GM18868 (cell line): ENCODE measurements at regions not wholly inside any gene's neighbourhood (a gene's known extent, or its start where the extent isn't known, plus 50 kb on each side); places are given as distances from the start of the nearest gene placed in this dataset.
A peak's percentile ranks its signal among the peaks of the same experiment; 100 is the strongest.
"Not testable (repeated sequence)": the region's sequence is repeated elsewhere in the genome, so short reads cannot be mapped to it uniquely, and the experiment has no call there.

Source experiments
- ATAC-seq: cut with Tn5 transposase; IDR thresholded peaks from one replicate; pipeline ENCODE4 v1.9.1; 2021; ENCODE audit warnings: mild to moderate bottlenecking, moderate library complexity; ENCODE audit not compliant: unreplicated experiment

- no peak for ATAC-seq
These were observed 122.7 kb downstream of the FAM53A start for GRCh38 chr4:1561286-1561990.

DNA sequence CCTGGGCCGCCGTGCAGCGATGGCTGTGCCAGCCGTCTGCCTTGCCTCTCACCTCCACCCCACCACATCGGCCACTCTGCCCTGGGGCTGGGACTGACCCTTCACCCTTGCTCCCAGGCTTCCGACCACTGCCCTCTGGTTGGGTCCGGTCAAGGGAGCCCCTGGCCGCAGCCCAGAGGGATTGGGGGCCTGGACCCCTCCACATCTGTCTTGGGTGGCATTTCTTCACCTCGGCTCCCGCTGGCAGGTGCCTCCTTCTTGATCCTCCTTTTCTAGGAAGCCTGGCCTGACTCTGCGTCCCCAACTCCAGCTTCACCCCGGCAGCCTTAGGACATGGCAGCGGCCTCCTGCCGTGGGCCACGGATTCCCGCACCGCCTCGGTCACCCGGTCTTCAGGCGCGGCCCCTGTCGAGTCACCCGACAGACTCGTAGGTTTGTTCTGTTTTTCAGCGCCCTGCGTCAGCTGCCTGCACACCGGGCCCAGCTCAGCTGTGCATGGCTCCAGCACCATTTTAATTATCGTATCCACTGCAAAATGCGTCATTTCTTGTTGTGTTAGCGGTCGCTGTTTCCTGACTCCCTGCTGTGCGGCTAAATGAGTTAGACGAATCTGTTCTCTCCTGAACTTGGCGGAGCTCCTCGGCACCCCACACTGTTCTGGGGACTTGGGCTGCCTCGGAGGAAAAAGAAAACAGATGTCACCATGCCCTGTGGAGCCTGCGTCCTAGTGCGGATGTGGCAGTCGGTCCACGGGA, 124.0 kb downstream of the FAM53A start:
- ATAC-seq: no peak

- no peak for ATAC-seq
These were observed 125.9 kb downstream of the FAM53A start for GRCh38 chr4:1558205-1558604.

DNA sequence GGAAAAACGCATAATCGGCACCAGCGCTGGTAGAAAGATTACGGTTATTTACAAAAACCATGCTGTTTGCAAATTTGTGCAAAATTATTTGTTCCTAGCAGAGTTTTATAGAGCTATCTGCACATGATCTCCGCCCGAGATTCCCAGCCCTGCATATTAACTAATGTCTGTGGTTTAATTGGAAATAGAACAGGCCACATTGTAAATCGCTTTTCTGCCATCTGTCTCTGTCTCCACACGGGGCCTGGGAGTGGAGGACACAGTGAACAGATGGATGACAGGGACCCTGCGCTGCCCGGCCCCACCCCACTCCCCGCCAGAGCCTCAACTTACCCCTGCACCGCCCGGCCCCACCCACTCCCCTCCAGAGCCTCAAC, 126.9 kb downstream of the FAM53A start:
- ATAC-seq: no peak

DNA sequence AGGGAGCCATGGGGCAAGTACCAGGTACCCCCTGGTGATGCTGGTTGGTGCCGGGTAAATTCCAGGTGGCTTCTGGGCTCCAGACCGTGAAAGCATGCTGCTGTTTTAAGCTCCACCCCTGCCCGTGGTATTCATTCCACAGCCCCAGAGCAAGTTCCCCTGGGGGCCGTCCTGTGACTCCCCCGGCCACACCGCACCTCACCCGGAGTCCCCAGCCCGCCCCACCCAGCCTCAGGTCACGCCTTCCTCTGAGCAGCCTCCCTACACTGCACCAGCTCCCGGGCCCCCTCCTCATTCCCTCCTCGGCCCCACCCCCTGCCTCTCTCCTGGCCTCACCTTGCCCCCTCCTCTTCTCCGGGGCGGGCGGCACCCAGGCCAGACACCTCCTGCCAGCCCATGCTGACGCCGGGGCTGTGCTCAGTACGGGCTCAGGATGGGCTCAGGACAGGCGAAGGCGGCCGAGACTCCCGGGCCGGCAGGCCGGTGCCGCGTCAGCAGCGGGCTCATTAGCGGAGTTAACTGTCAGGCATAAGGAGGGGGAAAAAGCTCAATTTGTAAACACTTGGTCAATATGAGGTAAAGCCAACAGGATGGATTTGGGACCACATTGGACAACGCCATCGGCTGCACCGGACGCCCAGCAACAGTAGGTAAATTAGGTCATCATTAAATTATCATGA, 127.4 kb downstream of the FAM53A start:
- no peak for ATAC-seq

GRCh38 chr4:1554876-1555265, 129.2 kb downstream of the FAM53A start:
- ATAC-seq: no peak

GRCh38 chr4:1554246-1554875, 129.8 kb downstream of the FAM53A start:
- no peak for ATAC-seq

DNA sequence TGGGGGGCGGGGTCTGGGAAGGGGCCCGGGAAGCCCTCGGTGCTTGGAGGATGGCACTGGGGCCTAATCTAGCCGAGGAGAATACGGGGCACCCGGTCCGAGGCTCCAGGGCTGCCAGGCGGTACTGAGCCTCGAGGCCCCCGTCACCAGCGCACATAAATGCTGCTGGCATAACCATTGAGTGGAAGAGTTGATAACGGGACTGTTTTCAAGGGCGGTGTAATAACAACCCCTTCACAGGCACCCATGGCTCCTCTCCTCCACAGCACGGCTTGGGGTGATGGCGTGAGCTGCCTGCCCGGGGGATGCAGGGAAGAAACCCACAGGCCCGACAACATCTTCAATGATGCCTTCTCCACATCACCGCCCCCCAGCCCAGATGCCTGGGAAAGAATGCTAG, 130.7 kb downstream of the FAM53A start:
- ATAC-seq: no peak

DNA sequence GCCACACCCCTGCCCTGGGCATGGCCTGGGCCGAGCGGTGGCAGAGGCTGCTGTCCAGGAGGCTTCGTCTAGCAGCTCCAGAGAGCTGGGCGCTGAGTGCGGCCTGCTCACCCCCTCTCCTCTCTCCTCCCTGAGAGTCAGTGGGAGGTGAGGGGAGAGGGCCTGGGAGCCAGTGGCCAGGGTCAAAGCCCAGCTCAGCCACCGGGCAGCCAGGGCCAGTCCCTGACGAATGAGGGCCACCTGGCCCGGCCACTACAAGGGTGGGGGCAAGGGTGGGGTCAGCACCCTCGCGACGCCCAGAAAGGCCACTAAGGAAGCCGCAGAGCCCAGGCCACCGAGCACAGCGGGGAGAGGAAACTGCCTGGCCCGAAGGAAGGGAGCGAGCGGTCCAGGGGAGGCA, 131.7 kb downstream of the FAM53A start:
- ATAC-seq: no peak

- ATAC-seq: no peak
These were observed 132.9 kb downstream of the FAM53A start for GRCh38 chr4:1551211-1551610.

- ATAC-seq: no peak
These were observed 133.7 kb downstream of the FAM53A start for GRCh38 chr4:1550122-1551070.

DNA sequence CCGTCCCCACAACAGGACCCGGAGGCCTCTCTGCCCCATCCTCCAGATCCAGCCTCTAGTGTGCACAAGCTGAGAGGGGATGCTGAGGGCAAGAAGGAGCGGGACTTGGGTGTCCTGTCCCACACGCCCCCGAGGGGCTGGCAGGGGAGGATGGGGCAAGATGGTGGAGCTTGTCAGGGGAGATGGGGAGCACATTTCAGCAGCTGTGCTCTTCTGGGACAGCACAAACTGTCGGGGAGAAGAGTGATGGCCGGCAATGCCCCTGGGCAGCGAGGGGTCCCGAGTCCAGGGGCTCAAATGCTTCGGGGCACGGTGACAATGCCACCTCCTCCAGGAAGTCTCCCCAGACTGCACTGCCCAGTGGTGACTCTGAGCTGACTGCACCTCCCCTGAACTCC, 134.5 kb downstream of the FAM53A start:
- no peak for ATAC-seq

DNA sequence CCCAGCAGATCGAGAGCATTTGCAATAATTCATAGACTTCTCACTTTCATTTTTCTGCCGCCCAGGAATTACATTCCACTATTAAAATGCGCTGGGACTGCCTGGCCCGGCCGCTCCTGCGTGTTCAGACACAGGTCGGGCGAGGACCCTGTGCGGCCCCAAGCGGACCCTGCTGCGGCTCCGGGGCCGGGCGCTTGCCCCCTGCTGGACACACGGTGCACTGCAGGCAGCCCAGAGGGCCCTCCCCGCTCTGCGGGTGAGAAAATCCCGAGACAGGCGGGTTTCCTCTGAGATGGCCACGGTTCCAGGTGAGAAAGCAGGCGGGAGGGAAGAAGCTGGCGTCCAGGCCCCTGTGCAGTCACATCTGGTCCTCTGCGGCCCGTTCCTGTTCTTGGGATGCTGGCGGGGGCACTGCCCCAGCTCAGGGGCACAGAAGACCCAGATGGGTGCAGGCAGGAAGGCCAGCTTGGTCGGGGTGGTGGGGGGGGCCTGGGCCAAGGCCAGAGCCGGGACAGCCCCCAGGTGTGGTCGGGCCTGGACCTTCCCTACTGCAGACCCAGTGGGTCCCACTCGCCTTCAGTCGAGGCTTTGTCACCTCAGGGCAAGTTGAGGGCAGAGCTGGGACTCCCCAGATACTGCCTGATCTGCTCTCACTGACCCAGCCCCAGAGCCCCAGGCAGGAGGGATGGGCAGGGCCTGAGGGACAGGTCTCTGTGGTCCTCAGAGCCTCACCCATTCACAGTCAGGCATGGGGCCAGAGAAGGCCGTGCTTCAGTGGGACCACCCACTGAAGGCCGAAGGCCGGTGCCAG, 135.1 kb downstream of the FAM53A start:
- peak; percentile 61 for ATAC-seq

- ATAC-seq: no peak
These were observed 136.0 kb downstream of the FAM53A start for GRCh38 chr4:1547856-1548826.

DNA sequence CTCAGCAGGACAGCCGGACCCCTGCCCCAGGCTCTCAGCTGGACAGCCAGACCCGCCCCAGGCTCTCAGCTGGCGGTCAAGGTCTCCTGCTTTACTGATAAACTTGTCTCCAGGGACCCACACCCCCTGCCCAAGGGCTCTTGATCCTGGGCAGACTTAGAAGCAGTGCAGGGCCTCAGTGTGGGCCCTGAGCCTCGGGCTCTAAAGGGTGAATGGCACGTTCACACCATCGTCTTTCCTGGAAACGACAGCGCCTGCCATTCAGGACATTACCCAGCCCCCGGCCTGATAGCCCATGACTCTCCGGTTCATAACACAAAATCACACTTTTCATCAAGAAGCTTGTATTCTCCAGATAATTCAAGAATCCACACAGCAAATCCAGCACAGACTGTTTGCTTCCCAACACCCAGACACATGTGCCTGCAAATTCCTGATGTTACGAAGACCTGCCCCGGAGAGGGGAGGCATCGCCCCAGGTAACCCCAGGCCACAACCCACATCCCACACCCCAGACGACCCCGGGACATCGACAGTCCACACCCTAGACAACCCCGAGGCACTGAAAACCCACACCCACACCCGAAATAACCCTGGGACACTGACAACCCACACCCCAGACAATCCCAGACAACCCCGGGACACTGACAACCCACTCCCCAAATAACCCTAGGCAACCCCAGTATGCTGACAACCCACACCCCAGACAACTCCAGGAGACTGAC, 136.8 kb downstream of the FAM53A start:
- ATAC-seq: no peak

DNA sequence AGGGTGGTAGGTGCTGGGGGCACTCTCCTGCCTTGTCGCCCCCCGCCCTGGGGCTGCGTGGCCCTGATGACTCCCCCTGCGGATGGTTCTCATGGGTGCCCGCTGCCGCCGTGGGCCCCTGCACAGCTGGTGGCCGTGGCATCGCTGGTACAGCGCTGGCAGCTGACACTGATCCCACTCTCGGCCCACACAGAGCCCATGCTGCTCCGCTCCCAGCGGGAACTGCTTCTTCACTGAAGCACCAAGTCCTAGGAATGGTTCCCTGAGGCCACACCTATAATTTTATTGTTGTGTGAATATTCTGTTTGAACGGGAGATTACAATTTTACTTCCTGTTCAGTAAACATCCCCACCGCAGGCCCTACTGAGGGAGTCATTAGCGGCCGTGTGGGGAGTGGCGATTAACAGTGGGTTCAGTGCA, 138.6 kb upstream of the NKX1-1 start:
- no peak for ATAC-seq

GRCh38 chr4:1544435-1544834, 138.2 kb upstream of the NKX1-1 start:
- ATAC-seq: not testable (repeated sequence)

GRCh38 chr4:1543976-1544375, 137.7 kb upstream of the NKX1-1 start:
- no peak for ATAC-seq
